HPDE6-E6E7 (cell line): ENCODE measurements at regions not wholly inside any gene's neighbourhood (a gene's known extent, or its start where the extent isn't known, plus 50 kb on each side); places are given as distances from the start of the nearest gene placed in this dataset.
"Not testable (repeated sequence)": the region's sequence is repeated elsewhere in the genome, so short reads cannot be mapped to it uniquely, and the experiment has no call there.

Experiments
- DNase-seq: peaks from one replicate; pipeline ENCODE4 v3.0.0; 2011; ENCODE audit warnings: missing footprints; ENCODE audit errors: extremely low spot score

- peak; percentile 34 for DNase-seq
Measured at GRCh38 chr21:35206141-35207125, 157.3 kb upstream of the RUNX1 start.

DNA sequence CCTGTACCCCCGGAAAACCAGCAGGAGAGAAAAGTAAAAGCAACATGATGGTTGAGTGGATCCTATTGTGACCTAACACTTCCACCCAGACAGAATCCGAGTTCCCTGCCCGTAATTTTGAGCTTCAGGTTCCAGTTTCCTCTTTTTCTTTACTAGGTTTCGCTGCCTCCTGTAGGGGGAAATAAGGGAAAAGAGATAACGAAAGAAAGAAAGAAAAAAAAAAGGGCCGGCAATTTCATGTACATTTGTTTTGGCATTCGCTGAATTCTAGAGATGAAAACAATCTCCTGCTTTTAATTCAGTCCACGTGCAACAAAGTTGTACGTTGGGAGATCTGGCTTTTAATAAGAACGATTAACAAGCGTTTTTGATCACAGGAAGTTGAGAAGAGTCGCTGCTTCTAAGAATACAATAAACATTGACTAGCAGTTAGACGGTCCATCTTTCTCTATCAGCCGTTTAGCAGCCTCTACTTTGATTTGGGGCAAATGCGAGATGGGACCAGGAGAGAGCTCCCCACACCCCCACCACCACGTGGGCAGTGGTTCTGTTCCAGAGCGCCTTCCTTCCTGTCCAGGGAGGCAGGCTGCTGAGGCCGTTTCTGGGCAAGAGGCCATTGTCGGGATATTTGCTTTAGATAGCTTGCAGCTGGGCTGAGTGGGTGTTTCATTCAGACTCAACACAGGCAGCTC is 155.9 kb upstream of the RUNX1 start:
- no peak for DNase-seq

DNA sequence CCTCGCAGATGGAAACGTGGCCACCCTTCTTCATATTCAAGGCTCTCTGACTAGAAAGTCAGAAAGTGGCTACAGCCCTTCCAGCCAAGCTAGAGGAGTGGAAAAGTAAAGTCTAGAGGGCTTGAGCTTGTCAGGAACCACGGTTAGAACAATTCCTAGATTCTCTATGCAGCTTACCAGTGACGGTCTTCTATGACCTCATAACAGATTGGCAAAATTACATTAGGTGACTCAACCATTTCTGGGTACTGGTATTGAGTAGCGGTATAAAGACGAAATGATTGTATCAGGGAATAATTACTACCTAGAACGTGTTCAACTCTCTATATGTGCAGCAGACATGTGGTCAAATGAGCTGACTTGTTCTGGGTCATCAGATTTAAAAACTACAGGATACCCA is 155.0 kb upstream of the RUNX1 start:
- DNase-seq, result no peak

DNA sequence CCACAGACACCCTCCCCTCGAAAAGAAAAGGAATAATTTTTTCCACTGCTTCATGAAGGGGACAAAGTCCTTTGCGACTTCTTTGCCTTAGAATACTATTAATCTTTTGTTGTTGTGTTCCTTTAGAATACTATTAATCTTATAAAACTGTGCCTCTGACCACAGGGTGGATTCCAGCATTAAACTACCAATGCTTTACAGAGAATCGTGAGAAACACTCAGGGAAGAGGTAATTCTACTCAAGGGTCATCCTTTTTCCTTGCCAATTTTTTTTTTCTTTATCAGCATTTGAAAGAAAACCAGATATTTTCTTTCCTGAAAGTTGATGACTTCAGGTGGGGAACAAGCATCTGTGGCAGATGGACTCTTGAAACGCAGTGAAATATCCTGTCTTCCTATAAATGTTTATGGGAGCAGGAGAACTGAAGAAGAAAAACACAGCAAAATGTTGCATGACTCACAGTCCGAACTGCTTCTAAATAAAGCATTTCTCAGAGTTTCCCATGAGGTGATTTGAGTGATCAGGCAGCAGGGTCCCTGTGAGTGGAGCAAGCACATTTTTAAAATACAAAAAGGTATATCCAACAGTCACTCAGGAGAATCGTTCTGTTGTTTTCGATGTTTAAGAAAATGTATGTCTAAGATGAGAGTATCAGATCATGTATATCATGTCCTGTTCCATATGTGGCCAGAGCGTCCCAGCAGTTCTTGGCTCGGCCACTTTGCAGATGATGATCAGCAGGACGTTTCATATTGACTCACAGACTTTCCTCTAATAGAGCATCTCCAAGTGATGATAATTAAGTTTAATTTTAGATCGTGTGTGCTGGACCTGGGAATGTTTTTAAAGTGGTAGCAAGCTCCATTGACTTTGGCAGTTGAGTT is 154.2 kb upstream of the RUNX1 start:
- DNase-seq, result no peak

DNA sequence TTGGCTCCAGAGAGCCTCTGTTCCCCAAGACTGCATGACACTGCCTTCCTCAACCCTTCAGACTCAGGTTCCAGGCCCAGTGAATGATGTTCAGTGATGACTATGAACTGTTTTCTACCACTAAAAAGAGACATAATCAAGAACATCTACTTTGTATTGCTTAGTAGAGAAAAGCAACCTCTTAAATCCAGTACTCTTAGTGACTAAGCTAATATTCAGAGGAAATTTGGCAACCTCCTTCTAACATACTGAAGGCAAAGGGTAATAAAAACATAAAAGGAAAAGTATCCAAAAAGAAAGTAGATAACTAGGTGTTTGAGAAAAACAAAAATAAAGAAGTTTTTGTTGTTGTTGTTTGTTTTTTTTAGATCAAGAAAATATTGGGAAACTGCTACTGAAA is 153.3 kb upstream of the RUNX1 start:
- DNase-seq, result no peak

DNA sequence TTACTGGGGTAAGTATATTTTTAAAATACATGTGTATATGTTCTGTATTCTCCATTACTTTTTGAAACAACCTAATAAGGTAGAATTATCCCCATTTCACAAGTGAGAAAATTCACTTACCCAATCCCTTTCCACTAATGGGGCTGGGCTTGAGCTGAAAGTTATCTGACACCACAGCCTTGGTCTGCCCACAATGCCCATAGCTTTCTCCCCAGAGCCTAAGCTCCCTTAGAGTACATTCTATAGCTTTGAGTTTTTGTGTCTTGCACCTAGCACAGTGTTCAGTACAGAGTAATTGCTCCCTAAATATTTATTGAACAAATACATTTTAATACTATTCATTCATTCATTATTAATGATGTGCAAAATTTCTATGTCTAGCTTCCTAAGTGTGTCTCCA is 152.7 kb upstream of the RUNX1 start:
- no peak for DNase-seq

GRCh38 chr21:35201288-35201687 is 152.2 kb upstream of the RUNX1 start:
- no peak for DNase-seq

GRCh38 chr21:35199733-35200015 is 150.6 kb upstream of the RUNX1 start:
- no peak for DNase-seq

DNA sequence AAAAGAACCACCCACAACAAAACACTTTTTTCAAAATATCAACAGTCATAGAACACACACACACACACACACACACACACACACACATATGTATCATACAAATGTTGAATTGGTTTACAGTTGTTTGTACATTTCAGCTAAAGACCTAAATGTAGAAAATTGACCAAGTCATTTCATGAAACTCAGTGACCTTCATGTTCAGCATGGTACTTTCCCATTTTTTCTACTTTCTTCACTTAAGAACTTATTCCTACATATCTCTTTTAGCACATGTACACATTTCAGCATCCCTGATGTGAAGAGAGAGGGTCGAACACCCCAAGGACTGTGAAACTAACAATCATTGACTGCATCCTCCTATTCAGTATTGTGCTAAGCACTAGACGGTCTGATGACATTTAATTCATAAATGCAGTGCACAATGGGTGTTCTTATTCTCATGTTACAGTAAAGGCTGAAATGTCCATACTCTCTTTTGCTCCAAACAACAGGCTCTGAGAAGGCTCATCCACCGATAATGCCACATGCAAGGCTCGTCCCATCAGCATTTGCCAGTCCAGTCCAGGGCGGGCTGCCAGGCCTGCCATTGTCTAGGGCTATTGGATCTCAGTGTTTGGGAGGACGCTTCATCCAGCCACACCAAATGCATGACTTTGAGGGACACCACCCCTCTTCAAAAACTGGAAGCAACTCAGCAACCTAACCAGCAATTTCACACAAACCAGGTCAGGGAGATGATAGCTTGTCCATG is 150.1 kb upstream of the RUNX1 start:
- no peak for DNase-seq

DNA sequence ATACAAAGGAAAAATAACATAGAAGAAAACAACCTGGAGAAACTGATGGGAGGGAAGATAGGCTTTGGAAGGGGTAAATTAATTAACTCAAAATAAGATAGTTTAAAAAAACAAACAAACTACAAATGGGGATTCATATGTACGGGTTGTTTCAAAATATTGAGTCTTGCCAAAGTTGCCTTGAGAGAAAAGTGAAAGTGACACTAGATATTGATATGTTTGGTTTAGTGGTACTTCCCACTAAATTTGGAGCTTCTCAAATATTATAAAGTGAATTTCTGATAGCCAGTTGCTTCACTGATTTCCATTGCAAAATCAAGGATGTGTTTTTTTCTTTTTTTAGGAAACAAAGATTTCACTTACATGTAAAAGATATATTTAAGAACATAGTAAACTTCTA is 149.5 kb upstream of the RUNX1 start:
- no peak for DNase-seq

DNA sequence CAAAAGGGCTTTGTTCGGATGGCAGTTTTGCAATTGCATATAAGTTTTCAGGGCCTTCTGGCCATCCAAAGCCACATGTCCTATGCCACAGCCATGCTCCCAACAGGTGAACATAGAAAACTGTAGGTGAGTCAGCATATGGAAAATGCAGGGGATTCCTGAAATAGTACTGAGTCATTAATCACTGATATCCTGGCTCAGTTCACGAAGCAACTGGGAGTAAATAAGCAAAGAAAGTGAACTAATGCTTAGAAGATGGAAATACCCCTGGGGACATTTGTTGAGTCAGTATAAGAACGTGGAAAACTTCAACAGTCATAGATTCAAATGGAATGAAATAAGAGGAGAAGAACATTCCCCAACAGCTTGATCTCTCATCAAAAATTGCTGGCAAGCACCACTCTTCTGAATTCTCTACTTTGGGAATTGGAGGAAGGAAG is 148.9 kb upstream of the RUNX1 start:
- peak; percentile 77 for DNase-seq

DNA sequence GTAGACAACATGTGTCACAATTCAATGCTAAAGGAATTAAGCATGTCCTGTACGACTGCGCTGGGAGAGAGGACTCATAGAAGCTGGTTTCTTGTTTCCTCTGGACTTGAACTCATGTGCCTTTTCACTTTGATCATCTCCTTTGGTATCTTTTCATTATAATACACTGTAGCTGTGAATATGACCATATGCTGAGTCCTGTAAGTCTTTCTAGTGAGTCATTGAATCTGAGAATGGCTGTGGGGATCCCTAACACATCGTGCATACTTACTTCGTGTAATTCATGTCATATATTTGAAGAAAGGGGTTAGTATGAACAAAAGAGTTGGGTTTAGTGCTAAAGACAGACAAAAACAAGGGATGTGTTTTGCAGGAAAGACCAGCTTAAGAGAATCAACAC is 148.1 kb upstream of the RUNX1 start:
- DNase-seq, result no peak

DNA sequence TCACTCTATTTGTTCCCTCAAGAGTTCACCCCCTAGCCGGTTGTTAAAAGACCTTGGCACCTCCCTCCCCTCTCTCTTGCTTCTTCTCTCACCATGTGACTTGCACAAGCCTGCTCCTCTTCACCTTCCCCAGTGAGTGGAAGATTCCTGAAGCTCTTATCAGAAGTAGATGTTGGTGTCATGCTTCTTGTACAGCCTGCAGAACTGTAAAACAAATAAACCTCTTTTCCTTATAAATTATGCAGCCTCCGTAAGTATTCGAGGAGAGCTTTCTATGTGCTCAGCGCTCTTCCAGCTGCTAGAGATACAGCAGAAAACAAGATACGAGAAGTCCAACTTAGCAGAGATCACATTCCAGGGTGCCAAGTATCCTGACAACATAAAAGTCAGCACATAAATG is 147.0 kb upstream of the RUNX1 start:
- no peak for DNase-seq

DNA sequence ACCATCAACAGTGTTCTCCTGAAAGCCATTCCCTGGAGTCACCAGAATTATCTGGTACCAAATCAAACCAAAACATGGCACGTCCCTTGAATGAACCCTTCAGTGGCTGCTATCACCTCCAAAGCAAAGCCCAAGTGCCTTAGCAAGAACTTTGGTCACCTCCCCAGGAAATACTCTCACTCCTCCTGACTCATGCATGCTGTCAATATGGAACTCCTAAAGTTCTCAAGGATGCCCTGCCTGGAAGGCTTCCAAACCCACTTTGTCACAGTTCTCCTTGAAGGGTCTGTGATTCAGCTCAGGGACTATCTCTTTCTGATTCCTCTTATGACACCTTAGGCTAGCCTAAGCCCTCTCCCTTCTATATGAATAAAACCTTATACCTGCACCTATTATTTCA is 146.1 kb upstream of the RUNX1 start:
- DNase-seq, result no peak

DNA sequence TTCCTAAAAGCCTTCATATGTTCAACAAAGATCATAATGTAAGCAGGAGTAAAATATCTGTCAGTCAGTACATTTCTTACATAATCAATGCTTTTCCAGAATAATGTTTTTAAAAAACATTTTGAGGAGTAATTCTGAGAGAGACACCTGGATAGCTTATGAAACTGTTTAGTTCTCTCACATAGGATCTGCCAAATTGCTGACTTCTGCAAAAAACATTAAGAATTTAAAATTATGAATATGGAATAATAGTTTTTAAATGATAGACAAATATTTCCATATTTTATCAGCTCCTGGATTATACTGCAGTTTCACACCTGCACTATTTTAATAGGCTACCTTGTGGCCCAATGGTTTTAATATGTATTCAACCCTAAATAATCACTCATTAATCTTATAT is 142.7 kb upstream of the RUNX1 start:
- no peak for DNase-seq

DNA sequence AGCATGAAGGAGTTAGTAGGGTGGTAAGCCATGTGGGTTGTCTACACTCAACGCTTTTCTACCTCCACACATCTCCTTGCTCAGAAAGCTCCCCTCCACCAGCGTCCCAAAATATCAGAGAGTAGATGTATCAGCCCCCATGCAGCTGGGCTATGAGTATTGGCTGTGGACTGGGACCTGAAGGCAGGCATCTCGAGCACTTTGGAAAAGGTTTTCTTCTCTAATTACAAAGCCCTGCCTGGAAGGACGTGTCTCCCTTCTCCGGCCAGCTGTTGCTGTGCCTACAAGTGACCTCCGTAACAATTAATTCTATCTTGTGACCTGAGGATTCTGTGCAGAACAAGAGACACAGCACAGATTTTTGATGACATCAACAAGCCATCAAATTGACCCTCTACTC is 142.0 kb upstream of the RUNX1 start:
- no peak for DNase-seq

DNA sequence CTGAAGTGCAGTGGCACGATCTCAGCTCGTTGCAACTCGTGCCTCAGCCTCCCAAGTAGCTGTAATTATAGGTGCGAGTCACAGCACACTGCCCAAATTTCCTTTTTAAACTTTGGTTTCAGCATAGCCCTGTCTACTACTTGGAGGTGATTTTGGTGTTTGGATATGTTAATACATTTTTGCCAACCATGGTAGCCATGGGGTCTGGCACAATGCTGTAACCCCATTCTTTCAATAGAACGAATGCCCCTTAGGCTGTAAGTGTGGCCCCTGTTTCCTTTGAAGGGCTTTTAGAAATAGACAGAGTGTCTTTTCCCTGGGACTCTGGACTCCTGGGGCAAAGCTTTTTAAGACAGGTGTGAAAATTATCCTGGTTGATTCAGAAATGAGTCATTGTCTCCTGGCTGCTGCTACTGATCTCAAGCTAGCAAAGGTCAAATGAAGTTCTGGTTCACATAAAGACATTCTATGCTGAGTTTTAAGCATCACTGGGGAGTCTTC is 141.1 kb upstream of the RUNX1 start:
- peak; percentile 76 for DNase-seq

DNA sequence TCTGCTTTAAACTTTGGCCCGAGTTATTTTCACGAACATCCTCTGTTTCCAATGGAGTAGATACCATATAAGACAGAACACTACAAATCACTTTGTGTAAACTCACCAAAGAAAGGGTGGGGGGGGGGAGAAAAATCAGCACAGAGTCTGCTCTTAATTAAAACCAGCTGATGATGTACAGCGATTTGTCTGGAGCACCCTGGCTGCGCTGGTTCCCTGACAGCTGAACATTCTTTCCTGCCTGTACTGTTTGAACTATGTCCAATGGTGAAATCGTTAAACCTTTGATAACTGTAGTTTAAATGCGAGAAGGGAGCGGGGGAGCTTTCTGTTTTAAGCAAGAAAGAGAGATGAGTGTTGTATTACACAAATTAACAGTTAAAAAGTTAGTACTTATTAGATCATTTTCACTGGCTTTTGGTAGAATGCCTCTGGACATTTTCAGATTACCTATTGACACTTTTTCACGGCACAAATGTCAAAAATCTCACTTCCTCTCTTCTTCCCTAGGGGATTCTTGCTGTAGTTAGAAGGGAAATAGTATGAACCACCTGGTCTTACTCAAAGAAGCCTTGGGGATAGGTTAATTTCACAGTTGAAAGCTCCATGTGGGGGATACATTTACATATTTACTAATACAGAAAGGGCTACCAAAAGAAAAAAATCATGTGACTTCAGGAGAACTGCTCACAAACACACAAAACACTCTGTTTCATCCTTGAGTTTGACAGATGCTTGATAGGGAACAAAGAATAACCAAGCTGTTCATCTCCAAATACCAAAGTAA is 140.2 kb upstream of the RUNX1 start:
- DNase-seq, result no peak

- not testable (repeated sequence) for DNase-seq
Measured at GRCh38 chr21:35183389-35183788, 134.3 kb upstream of the RUNX1 start.

GRCh38 chr21:35179990-35180540 is 131.0 kb upstream of the RUNX1 start:
- no peak for DNase-seq
